ENCODE measurements at regions not wholly inside any gene's neighbourhood (a gene's known extent, or its start where the extent isn't known, plus 50 kb on each side); places are given as distances from the start of the nearest gene placed in this dataset.

DNA sequence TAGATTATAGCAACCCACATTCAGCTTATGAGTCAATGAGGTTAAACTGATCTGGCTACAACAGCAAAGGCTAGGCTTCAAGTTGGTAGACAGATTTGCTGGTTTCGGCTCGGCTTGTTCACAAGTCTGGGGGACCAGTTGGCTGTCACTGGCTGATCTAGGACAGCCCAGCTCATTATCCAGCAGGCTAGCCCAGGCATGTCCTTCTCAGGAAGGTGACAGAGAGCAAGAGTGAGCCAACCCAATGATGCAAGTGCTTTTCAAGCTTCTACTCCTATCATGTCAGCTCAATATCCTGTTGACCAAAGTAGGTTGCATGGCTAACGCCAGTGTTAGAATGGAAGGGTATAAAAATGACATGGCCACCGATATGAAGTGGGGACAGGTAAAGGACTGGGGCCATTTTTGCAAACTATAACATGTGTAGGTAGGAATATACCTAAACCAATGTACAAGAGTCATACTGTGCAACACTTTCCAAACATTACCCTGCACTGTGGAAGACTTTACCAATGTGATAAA lies 220.9 kb upstream of the SOX21 start:
- Mint-ChIP-seq H3K9me3 (peaks cover 0 to 15% (median 8%) of the 10 kb centered on the region in 7 donors), H3K4me3 (no peak overlapping the region), H3K27me3 (ENCODE audit: low read depth in 3 of 3) (peaks cover 0 to 10% (median 0%) of the 10 kb centered on the region in 3 donors), H3K4me1 (no peaks in the 10 kb centered on the region), H3K27ac (no peak overlapping the region), H3K36me3 (no peaks in the 10 kb centered on the region)
- no peak for DNase-seq
- TF ChIP-seq, protein P1, sequence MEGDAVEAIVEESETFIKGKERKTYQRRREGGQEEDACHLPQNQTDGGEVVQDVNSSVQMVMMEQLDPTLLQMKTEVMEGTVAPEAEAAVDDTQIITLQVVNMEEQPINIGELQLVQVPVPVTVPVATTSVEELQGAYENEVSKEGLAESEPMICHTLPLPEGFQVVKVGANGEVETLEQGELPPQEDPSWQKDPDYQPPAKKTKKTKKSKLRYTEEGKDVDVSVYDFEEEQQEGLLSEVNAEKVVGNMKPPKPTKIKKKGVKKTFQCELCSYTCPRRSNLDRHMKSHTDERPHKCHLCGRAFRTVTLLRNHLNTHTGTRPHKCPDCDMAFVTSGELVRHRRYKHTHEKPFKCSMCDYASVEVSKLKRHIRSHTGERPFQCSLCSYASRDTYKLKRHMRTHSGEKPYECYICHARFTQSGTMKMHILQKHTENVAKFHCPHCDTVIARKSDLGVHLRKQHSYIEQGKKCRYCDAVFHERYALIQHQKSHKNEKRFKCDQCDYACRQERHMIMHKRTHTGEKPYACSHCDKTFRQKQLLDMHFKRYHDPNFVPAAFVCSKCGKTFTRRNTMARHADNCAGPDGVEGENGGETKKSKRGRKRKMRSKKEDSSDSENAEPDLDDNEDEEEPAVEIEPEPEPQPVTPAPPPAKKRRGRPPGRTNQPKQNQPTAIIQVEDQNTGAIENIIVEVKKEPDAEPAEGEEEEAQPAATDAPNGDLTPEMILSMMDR (IDR thresholded peaks at IDR 0.05), result no peak
- Histone ChIP-seq H3K4me1 (ENCODE audit: control insufficient read depth in 1 of 2, insufficient read depth in 2 of 2, low read length in 2 of 2) (no peaks in the 10 kb centered on the region), H3K36me3 (replicated peaks in 1 of 2; ENCODE audit: control insufficient read depth in 1 of 2, insufficient read depth in 2 of 2, low read length in 2 of 2) (no peaks in the 10 kb centered on the region), H3K79me2 (ENCODE audit: insufficient read depth, low read length) (no peaks in the 10 kb centered on the region), H3K9me3 (replicated peaks in 1 of 2; ENCODE audit: control insufficient read depth in 1 of 2, insufficient read depth in 1 of 2, low read length in 2 of 2) (peaks cover 0 to 3% of the 10 kb centered on the region in 2 donors), H3K27me3 (ENCODE audit: control insufficient read depth in 2 of 2, insufficient read depth in 2 of 2, low read length in 2 of 2) (no peaks in the 10 kb centered on the region), H3K4me2 (replicated peaks; ENCODE audit: extremely low read depth, low read length, poor library complexity, severe bottlenecking) (no peak overlapping the region), H2AFZ (ENCODE audit: insufficient read depth, low read depth, low read length, poor library complexity, severe bottlenecking) (no peak overlapping the region), H4K20me1 (ENCODE audit: insufficient read depth, low read length) (no peaks in the 10 kb centered on the region), H3K4me3 (replicated peaks in 1 of 3; ENCODE audit: low read depth in 2 of 3, low read length in 3 of 3) (no peak overlapping the region), H3K27ac (ENCODE audit: low read depth in 1 of 2, low read length in 2 of 2) (no peak overlapping the region), H3K9ac (ENCODE audit: insufficient read depth, low read length, poor library complexity, severe bottlenecking) (no peak overlapping the region)
- 93% methylated on average over 2 of the region's 4 CpGs for WGBS (ENCODE audit: insufficient coverage)
- intact Hi-C loops (cut with micrococcal nuclease), result no loop called here

DNA sequence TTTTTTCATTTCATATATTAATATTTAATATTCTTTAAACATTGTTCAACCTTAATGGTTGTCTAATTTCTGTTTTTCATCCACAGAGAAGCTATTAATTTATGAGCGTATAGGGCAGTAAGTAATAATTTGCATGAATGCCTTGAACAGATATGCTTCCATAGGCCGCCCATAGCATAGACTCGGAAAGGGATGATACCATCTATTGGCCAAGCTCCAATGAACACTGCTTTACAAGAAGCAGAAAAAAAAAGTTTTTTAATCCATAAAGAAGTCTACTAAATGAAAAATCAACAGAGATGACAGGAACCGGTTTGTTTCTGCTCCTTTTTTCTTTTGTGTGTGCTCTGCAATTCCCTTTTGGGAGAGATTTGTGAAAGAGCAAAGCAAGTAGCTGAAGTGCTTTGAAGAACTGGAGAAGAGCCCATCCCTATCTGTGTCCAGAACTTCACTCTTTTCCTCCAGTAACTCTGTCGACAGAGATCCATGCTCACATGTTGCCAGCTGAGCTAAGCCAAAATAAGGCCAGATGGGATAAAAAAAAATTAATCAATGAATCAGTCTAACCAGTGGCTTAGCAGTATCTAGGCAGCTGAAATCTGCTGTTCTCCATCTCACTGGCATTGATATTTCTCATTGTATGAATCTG lies 215.9 kb upstream of the SOX21 start:
- Mint-ChIP-seq H3K9me3 (peaks cover 1 to 11% (median 4%) of the 10 kb centered on the region in 7 donors), H3K4me1 (no peaks in the 10 kb centered on the region), H3K27me3 (ENCODE audit: low read depth in 3 of 3) (peaks cover 0 to 5% (median 0%) of the 10 kb centered on the region in 3 donors), H3K4me3 (no peak overlapping the region), H3K27ac (no peak overlapping the region), H3K36me3 (no peaks in the 10 kb centered on the region)
- intact Hi-C loops (cut with micrococcal nuclease), result no loop called here
- Histone ChIP-seq H3K4me2 (replicated peaks; ENCODE audit: extremely low read depth, low read length, poor library complexity, severe bottlenecking) (no peak overlapping the region), H4K20me1 (ENCODE audit: insufficient read depth, low read length) (no peaks in the 10 kb centered on the region), H3K27me3 (ENCODE audit: control insufficient read depth in 2 of 2, insufficient read depth in 2 of 2, low read length in 2 of 2) (no peaks in the 10 kb centered on the region), H3K79me2 (ENCODE audit: insufficient read depth, low read length) (no peaks in the 10 kb centered on the region), H3K4me3 (replicated peaks in 1 of 3; ENCODE audit: low read depth in 2 of 3, low read length in 3 of 3) (no peak overlapping the region), H2AFZ (ENCODE audit: insufficient read depth, low read depth, low read length, poor library complexity, severe bottlenecking) (no peak overlapping the region), H3K9me3 (replicated peaks in 1 of 2; ENCODE audit: control insufficient read depth in 1 of 2, insufficient read depth in 1 of 2, low read length in 2 of 2) (peaks cover 0 to 2% of the 10 kb centered on the region in 2 donors), H3K4me1 (ENCODE audit: control insufficient read depth in 1 of 2, insufficient read depth in 2 of 2, low read length in 2 of 2) (no peaks in the 10 kb centered on the region), H3K27ac (ENCODE audit: low read depth in 1 of 2, low read length in 2 of 2) (no peak overlapping the region), H3K36me3 (replicated peaks in 1 of 2; ENCODE audit: control insufficient read depth in 1 of 2, insufficient read depth in 2 of 2, low read length in 2 of 2) (no peaks in the 10 kb centered on the region), H3K9ac (ENCODE audit: insufficient read depth, low read length, poor library complexity, severe bottlenecking) (no peak overlapping the region)
- TF ChIP-seq, protein P1 (IDR thresholded peaks at IDR 0.05), result no peak
- WGBS (ENCODE audit: insufficient coverage), result no CpG with 5 or more reads among the region's 5 CpGs
- no peak for DNase-seq

All from CD14-positive monocyte (primary cell).